HG03439 (cell line): ENCODE measurements at regions not wholly inside any gene's neighbourhood (a gene's known extent, or its start where the extent isn't known, plus 50 kb on each side); places are given as distances from the start of the nearest gene placed in this dataset.
"Not testable (repeated sequence)": the region's sequence is repeated elsewhere in the genome, so short reads cannot be mapped to it uniquely, and the experiment has no call there.

Experiments used
- ATAC-seq: cut with Tn5 transposase; IDR thresholded peaks from one replicate; pipeline ENCODE4 v1.9.1; 2021; ENCODE audit warnings: mild to moderate bottlenecking, moderate library complexity; ENCODE audit not compliant: unreplicated experiment

DNA sequence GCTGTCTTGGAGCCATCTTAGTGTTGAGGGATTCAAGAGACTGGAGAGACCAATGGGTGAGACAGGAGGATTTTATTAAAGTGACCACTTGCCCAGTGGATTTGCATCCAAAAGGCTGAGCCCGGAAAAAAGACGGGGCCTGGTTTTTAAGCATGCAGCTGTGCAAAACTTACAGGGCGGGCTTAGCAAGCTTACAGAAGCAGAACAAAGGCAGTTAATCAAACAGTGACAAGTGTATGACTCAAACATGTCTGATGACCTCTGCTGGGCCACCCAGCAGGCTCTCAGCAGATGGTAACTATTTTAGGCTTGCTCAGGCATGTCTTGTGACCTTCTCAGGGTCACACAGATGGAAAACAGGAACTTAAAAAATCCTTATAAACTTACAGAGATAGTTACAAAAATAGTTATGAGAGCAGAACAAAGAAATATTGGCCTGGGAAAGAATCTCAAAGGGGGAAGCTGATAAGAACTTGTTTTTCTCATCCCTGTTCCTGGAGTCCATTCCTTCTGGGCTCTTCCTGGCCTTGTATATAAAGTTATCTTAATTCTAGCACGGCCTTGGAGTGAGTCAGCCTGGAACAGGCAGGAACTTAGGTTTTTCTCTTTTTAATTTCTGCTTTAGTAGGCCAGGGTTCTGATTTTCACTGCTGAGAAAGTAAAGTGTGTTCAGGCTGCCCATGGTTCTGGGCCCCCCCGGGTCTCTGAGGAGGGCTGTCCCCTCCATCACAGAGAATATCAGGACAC, 141.3 kb downstream of the CCDC74A start:
- not testable (repeated sequence) for ATAC-seq

DNA sequence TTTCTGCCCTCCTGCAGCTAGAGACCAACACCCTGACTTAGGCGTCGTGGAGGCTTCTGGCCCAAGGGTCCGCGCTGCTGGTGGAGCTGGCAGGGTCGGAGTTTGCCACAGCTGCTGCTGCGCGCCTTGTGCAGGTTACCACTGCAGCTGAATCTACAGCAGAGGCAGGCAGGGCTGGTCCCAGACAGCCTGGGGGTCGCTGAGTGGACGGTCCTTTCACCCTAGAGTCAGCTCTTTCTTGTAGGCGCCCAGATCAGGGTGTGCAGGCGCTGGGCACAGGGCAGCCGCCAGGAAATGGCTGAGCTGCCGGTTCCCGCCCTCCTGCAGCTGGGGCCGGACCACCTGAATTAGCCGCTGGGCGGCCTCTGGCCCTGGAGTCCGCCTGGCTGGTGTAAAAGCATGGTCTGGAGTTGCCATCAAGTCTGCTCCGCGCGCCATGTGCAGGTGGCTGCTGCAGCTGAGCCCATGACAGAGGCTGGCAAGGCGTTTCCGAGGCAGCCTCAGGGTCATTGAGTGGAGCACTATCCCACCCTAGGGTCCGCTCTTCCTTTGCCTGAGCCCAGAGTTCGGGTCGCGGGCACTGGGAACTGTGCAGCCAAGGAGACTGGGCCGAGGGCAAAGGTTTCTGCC, 144.3 kb downstream of the CCDC74A start:
- not testable (repeated sequence) for ATAC-seq

DNA sequence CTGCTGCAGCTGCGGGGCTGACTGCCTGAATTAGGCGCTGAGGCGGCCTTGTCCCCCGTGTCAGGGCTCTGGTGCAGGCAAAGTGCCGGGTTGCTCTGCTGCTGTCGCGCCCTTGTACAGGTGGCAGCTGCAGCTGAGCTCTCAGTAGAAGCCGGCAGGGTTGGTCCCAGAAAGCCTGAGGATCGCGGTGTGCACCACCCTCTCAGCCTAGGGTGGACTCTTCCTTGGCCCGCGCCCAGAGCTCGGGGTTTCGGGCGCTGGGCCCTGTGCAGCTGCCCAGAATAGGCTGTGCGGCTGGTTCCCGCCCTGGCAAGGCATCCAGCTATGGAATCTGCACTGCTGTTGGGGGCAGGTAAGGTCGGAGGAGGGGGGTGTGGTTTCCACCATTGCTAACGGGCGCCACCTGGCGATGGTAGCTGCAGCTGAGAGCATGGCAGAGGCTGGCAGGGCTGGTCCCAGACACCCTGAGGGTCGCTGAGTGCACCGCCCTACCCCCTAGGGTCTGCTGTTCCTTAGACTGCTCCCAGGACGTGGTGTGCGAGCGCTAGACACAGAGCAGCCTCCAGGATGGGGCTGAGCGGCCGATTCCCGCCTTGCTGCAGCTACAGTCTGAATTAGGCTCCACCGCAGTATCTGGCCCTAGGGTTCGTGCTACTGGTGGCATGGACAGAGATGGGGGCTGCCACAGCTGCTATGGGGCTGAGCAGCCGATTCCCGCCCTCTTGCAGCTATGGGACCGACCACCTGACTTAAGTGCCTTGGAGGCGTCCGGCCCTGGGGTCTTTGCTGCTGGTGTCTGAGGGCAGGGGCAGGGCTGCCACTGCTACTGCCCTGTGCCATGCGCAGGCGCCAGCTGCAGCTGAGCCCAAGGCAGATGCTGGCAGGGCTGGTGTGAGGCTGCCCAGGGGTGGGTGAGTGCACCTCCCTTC, 145.0 kb downstream of the CCDC74A start:
- peak; percentile 88 for ATAC-seq

DNA sequence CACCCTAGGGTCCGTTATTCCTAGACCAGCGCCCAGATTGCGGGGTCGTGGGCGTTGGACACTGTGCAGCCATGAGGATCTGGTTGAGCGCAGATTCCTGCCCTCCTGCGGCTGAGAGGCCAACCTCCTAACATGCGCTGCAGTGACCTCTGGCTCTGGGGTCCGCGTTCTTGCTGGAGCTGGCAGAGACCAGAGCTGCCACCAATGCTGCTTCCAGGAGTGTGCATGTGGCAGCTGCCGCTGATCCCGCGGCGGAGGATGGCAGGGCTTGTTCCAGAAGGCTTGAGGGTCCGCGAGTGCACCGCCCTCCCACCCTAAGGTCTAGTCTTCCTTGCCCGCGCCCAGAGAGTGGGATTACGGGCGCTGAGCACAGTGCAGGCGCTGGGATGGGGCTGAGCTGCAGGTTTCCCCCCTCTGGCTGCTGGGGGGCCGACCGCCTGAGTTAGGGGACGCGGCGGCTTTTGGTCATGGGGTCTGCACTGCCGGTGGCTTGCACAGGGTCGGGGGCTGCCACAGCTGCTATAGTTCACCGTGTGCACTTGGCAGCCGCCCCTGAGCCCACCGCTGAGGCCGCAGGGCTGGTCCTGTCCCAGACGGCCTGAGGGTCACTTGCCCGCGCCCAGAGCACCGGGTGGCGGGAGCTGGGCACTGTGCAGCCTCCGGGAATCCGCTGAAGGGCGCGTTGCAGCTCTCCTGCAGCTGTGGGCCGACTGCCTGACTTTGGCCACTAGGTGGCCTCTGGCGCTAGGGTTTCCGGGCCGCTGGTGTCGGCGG, 145.9 kb downstream of the CCDC74A start:
- ATAC-seq: peak; percentile 88

DNA sequence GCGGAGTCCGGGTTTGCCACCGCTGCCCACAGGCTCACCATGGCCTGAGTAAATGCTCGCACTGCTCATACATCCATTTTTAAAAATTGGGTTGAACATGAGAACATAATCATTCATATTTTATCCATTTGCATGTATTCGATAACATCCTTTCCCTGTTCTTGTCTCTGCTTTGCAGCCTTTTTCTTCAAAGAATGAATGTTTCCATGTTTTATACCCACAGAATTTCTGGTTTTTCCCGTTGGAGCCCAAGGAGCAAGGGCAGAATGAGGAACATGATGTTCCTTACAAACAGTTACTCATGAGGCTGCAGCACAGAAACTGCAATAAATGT, 146.5 kb downstream of the CCDC74A start:
- ATAC-seq: no peak

DNA sequence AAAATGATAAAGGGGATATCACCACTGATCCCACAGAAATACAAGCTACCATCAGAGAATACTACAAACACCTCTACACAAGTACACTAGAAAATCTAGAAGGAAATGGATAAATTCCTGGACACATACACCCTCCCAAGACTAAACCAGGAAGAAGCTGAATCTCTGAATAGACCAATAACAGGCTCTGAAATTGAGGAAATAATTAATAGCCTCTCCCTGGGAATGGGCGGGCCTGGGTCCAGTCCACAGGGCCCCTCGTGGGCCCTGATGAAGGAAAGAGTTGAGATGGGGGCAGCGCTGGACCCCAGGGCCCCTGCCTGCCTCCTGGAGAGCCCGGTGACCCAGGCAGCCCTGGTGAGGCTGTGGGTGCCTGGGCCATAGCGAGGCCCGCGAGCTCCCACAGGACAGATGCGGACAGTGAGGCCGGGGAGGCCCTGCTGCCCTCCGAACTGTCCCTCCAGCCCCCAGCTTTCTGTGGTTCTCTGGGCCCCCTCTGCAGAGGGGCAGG, 154.0 kb downstream of the CCDC74A start:
- not testable (repeated sequence) for ATAC-seq

DNA sequence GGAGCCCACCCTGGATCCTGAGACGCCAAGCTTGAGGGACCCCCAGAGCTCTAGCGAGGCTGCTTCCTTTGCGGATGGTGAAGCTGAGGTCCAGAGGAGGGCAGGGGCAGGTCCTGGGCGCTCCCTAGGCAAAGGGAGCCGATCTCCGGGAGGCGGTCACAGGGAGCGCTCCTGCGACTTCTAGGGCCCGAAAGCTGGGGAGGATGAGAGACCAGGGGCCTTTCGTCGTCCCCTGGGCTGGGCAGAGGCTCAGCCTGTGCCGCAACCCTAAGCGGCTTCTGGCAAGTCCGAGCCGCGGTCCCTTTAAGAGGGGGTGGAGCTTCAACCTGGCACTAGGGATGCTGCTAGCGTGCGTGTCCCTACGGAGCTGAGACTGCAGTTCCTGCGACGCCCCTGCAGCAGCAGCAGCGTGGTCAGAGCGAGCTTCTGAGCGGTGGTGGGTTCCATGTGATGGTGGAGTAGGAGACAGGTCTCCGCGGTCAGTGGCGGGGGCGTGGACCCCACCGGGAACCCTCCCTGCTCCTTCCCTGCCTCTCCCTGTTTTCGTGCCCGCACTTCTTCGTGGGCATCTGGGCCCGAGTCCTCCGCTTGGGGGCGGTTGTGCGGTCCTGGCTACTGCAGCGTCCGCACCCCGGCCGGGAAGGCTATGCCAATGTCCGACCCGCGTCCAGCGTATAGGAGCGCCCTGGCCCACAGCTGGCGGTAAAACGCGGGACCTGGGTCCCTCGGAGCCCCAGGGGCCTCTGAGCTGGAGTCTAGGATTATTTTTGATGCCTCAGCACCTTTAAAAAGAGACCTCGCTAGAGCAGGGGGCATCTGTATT, 154.6 kb downstream of the CCDC74A start:
- ATAC-seq: peak; percentile 100

DNA sequence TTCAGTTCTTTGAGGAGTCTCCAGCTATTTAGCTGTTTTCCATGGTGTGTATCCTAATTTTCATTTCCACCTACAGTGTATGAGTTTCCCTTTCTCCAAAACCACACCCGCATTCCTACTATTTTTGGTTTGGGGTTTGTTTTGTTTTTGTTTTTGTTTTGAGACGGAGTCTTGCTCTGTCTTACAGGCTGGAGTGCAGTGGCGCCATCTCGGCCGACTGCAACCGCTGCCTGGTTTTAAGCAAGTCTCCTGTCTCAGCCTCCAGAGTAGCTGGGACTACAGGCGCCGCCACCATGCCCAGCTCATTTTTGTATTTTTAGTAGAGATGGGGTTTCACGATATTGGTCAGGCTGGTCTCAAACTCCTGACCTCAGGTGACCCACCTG, 155.2 kb downstream of the CCDC74A start:
- peak; percentile 59 for ATAC-seq

DNA sequence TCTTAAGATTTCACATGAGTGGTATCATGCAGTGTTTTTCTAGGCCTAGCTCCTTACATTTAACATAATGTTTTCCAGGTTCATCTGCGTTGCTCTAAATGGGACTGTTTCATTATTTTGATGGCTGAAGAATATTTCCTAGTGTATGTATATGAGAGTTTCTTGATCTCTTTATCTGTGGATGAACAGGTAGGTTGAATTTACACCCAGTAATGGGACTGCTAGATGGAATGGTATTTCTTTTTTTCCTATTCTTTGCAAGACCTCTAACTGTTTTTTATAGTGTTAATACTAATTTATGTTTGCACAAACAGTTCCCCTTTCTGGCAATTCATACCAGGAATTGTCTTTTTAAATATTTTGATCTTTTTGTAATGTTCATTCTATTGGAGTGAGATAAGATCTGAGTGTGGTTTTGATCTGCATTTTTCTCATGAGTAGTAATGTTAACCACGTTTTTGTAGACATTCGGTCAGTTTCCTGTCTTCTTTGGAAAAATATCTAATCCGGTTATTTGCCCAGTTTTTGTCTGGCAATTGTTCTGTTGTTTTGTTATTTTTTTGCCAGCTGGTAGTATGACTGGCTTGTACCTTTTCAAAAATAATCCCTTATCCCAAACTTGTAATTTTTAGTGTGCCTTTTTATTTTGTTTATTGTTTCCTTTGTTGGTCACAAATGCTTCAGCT, 157.1 kb downstream of the CCDC74A start:
- not testable (repeated sequence) for ATAC-seq

DNA sequence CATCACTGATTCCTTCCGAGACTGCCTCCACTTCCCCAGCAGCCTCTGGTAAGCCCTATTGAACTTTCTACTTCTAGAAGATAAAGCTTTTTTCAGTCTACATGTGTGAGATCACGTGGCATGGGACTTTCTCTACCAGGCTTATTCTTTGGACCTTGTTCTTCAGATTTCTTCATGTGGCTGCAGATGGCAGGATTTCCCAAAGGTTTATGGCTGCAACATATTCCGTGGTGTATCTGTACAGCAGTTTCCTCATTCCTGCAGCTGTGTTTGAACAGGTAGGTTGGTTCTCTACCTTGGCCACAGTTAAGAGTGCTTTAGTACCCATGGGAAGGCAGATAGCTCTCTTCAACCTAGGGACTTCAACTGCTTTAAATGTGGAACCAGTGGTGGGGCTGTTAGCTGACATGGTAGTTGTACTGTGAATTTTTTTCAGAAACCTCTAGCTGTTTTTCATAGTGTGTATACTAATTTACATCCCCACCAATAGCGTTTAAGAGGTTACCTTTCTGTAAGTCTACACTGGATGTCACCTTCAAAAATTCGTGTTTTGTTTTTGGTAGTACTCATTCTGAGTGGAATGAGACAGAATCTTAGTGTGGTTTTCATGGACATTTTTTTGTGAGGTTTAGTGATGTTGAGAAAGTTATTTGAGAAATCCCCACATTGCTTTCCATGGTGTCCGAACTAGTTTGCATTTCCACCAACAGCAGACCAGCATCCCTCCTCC, 158.6 kb downstream of the CCDC74A start:
- not testable (repeated sequence) for ATAC-seq

DNA sequence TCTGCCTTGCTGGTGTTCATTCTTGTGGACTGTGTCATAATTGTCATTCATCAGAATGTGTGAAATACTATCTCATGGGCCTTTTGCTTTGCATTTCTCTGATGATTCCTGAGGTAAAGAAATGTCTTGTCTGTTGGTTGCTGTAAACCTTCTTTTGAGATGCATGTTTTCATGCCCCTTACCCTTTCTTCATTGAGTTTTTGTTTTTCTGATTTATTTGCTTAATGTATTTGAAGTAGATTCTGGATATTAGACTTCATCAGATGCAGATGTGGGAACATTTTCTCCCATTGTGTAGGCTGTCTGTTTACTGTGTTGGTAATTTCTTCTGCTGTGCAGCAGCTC, 159.2 kb downstream of the CCDC74A start:
- ATAC-seq: not testable (repeated sequence)

DNA sequence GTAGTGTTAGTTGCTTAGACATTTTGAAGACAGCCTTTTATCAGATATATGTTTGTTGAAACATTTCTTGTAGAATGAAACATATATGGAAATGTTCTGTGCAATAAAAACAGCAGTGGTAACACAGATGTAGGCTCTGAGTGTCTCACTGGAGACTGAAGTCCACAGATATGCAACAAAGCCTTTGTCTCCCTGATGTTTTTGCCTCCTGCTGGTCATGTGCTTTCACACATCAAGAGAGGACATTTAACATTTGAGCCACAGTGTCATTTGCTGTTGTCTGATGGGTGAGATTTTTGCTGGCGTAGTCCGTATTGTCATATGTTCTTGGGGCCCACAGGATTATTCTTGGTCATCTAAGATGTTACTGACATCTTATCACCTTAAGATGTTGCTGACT, 161.4 kb downstream of the CCDC74A start:
- not testable (repeated sequence) for ATAC-seq

DNA sequence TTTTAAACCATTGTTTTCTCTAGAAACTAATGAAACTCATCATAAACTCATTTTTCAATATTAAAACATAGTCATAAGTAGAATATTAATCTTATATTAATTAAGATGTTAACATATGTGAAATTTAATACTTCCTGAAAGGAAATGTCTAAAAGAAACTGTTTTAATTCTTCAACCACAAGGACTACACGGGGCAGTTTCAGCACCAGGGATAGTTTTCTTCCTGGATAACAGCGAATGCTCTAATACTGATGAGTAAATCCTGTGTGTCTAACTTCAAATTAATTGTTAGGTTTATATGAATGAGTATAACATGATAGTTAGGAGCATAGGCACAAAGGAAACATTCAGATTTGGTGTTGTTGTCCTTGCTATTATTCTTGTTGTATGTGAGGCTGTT, 183.6 kb downstream of the CCDC74A start:
- ATAC-seq: not testable (repeated sequence)

DNA sequence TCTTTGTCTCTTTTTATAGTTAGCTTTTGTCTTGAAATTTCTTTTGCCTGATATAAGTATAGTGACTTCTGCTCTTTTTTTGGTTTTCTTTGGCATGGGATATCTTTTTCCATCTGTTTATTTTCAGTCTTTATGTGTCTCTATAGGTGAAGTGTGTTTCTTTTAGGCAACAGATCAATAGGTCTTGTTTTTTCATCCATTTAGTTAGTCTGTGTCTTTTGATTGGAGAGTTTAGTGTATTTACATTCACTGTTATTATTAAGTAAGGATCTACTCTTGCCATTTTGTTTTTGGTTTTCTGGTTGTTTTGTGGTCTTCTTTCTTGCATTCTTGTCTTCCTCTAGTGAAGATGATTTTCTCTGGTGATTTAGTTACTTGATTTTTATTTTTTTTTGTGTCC, 190.2 kb downstream of the CCDC74A start:
- not testable (repeated sequence) for ATAC-seq

DNA sequence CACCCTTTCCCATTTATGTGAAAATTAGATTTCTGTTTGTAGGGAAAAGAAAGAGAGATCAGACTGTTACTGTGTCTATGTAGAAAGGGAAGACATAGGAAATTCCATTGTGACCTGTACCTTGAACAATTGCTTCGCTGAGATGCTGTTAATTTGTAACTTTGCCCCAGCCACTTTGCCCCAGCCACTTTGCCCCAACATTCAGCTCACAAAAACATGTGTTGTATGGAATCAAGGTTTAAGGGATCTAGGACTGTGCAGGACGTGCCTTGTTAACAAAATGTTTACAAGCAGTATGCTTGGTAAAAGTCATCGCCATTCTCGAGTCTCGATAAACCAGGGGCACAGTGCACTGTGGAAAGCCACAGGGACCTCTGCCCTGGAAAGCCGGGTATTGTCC, 193.5 kb downstream of the CCDC74A start:
- not testable (repeated sequence) for ATAC-seq

DNA sequence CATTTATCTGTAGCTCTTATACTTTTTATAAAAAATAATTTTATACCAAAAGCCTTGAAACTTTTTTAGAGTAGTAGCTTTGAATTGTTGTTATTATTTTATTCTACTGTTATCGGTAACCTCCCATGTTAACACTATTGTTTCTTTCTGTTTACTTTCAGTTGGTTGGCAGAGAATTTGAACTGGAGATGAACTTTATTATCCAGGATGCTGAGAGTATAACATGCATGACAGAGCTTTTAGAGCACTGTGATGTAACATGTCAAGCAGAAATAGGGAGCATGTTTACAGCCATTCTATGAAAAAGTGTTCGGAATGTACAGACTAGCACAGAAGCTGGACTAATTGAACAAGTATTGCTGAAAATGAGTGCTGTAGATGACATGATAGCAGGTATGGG, 194.6 kb downstream of the CCDC74A start:
- not testable (repeated sequence) for ATAC-seq

DNA sequence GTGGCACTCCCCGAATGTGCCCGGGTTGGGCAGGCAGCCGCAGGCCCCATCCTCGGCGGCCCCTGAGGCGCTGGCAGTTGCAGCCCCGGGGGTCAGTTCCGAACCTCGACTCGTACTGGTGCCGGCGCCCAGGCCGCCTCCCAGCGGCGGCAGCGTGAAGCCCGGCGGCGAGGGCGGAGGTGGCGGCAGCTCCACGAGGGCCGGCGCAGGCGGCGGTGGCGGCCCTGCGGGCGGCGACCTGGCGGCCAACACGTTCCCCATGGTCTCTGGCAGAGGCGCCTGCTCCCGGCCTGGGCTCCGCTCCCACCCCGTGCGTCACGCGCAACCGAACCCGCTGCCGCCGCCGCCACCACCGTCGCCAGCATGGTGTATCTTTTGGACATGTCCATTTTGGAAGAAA, 196.3 kb downstream of the CCDC74A start:
- ATAC-seq: no peak

DNA sequence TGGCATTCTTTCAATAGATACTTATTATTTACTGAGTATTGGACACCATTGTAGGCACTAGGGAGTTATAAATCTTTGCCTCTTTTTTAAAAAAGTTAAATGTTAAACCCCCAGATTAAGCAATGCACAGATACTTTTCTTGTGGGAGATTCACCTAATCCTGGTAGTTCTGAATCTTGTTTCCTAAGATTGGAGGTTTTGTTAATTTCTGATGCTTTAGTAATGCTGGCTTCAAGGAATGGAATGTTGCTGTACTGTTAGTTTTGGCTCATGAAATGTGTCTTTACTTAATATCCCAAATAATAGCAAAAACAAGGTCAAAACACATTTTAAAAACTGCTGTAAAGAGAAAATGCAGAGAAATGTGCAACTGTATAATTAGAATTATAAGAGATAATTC, 200.8 kb downstream of the CCDC74A start:
- ATAC-seq: not testable (repeated sequence)

DNA sequence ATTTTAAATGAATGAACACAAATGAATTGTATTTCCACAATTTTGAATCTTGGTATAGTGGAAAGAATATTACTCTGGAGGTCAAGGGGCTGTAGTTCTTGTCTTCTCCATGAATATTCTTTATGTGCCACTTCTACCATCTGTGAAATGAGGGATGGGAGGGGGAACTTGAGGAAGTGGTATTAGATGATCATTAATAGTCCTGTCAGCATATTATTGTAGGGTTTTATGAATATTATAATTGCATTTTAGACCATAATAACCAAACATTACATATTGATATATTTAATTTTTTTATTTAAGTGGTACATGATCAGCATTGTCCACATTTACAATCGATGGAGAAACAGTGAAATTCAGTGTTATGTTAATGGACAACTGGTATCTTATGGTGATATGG, 205.8 kb downstream of the CCDC74A start:
- not testable (repeated sequence) for ATAC-seq
